ENCODE measurements at regions not wholly inside any gene's neighbourhood (a gene's known extent, or its start where the extent isn't known, plus 50 kb on each side); places are given as distances from the start of the nearest gene placed in this dataset.
A peak's percentile ranks its signal among the peaks of the same experiment; 100 is the strongest.
"Not testable (repeated sequence)": the region's sequence is repeated elsewhere in the genome, so short reads cannot be mapped to it uniquely, and the experiment has no call there.

GRCh38 chr5:34377651-34378050 is 278.5 kb upstream of the RAI14 start:
- H3K4me3 Mint-ChIP-seq, H3K4me1 Mint-ChIP-seq, H3K27ac Mint-ChIP-seq, H3K27me3 Mint-ChIP-seq, H3K9me3 Mint-ChIP-seq, POLR2A ChIA-PET, DNase-seq, ATAC-seq, H3K36me3 Mint-ChIP-seq: not testable (repeated sequence)

- ATAC-seq, H3K4me1 Mint-ChIP-seq, H3K4me3 Mint-ChIP-seq, DNase-seq, H3K9me3 Mint-ChIP-seq, H3K36me3 Mint-ChIP-seq, H3K27ac Mint-ChIP-seq, POLR2A ChIA-PET, H3K27me3 Mint-ChIP-seq: not testable (repeated sequence)
Measured at GRCh38 chr5:34378498-34378897, 277.6 kb upstream of the RAI14 start.

- H3K9me3 Mint-ChIP-seq, ATAC-seq, H3K27me3 Mint-ChIP-seq, H3K4me3 Mint-ChIP-seq, H3K4me1 Mint-ChIP-seq, POLR2A ChIA-PET, H3K27ac Mint-ChIP-seq, H3K36me3 Mint-ChIP-seq: not testable (repeated sequence)
- DNase-seq = peak in 1 of 10 donors; percentile 28
Measured at GRCh38 chr5:34388754-34389153, 267.4 kb upstream of the RAI14 start.

GRCh38 chr5:34409373-34409772 is 246.8 kb upstream of the RAI14 start:
- no peaks in the 10 kb centered on the region for H3K36me3 Mint-ChIP-seq
- DNase-seq = no peak
- no peak overlapping the region for H3K27ac Mint-ChIP-seq
- ATAC-seq = no peak
- H3K9me3 Mint-ChIP-seq = no peaks in the 10 kb centered on the region
- POLR2A ChIA-PET = no interaction called here
- peaks cover 0 to 6% (median 2%) of the 10 kb centered on the region in 5 donors for H3K27me3 Mint-ChIP-seq
- H3K4me1 Mint-ChIP-seq = no peaks in the 10 kb centered on the region
- H3K4me3 Mint-ChIP-seq = no peak overlapping the region

GRCh38 chr5:34410411-34411139 is 245.6 kb upstream of the RAI14 start:
- POLR2A ChIA-PET = no interaction called here
- DNase-seq = no peak
- Mint-ChIP-seq H3K4me3 (no peak overlapping the region), H3K4me1 (no peaks in the 10 kb centered on the region), H3K27me3 (peaks cover 0 to 8% (median 3%) of the 10 kb centered on the region in 5 donors), H3K36me3 (no peaks in the 10 kb centered on the region), H3K9me3 (no peaks in the 10 kb centered on the region), H3K27ac (no peak overlapping the region)
- no peak for ATAC-seq

GRCh38 chr5:34411470-34412346 is 244.4 kb upstream of the RAI14 start:
- H3K9me3 Mint-ChIP-seq = no peaks in the 10 kb centered on the region
- no peak overlapping the region for H3K27ac Mint-ChIP-seq
- POLR2A ChIA-PET = no interaction called here
- ATAC-seq (no peak), DNase-seq (no peak)
- H3K4me3 Mint-ChIP-seq = no peak overlapping the region
- peaks cover 0 to 13% (median 3%) of the 10 kb centered on the region in 5 donors for H3K27me3 Mint-ChIP-seq
- H3K36me3 Mint-ChIP-seq = no peaks in the 10 kb centered on the region
- H3K4me1 Mint-ChIP-seq = no peaks in the 10 kb centered on the region

- POLR2A ChIA-PET = no interaction called here
Measured at GRCh38 chr5:34412736-34413135, 243.4 kb upstream of the RAI14 start.

GRCh38 chr5:34415559-34416198 is 240.4 kb upstream of the RAI14 start:
- Mint-ChIP-seq H3K27me3 (peaks cover 0 to 13% (median 0%) of the 10 kb centered on the region in 5 donors), H3K9me3 (peaks cover 0 to 19% (median 4%) of the 10 kb centered on the region in 9 donors), H3K36me3 (peaks cover 0 to 10% (median 0%) of the 10 kb centered on the region in 3 donors), H3K4me3 (no peak overlapping the region), H3K27ac (no peak overlapping the region), H3K4me1 (no peaks in the 10 kb centered on the region)
- DNase-seq (no peak), ATAC-seq (peak in 1 of 2 donors; percentile 39)
- POLR2A ChIA-PET = no interaction called here

More at GRCh38 chr5:34412736-34413135, 243.4 kb upstream of the RAI14 start:
- Mint-ChIP-seq H3K4me3 (no peak overlapping the region), H3K27ac (no peak overlapping the region), H3K36me3 (no peaks in the 10 kb centered on the region), H3K4me1 (no peaks in the 10 kb centered on the region), H3K27me3 (peaks cover 0 to 13% (median 3%) of the 10 kb centered on the region in 5 donors), H3K9me3 (no peaks in the 10 kb centered on the region)
- no peak for ATAC-seq
- no peak for DNase-seq

- Mint-ChIP-seq H3K36me3 (peaks cover 0 to 10% (median 0%) of the 10 kb centered on the region in 3 donors), H3K27me3 (peaks cover 0 to 12% (median 5%) of the 10 kb centered on the region in 5 donors), H3K9me3 (peaks cover 0 to 23% (median 5%) of the 10 kb centered on the region in 9 donors), H3K4me3 (no peak overlapping the region), H3K4me1 (no peaks in the 10 kb centered on the region), H3K27ac (no peak overlapping the region)
- POLR2A ChIA-PET = no interaction called here
- ATAC-seq (no peak), DNase-seq (no peak)
Measured at GRCh38 chr5:34416501-34417008, 239.6 kb upstream of the RAI14 start.

GRCh38 chr5:34420191-34420590 is 235.9 kb upstream of the RAI14 start:
- H3K4me3 Mint-ChIP-seq, H3K4me1 Mint-ChIP-seq, POLR2A ChIA-PET, ATAC-seq, H3K27ac Mint-ChIP-seq, DNase-seq: not testable (repeated sequence)
- Mint-ChIP-seq H3K36me3 (peaks cover 0 to 10% (median 0%) of the 10 kb centered on the region in 3 donors), H3K27me3 (peaks cover 0 to 11% (median 7%) of the 10 kb centered on the region in 5 donors), H3K9me3 (peaks cover 0 to 28% (median 5%) of the 10 kb centered on the region in 9 donors)

- Mint-ChIP-seq H3K27me3 (peaks cover 7 to 40% (median 23%) of the 10 kb centered on the region in 5 donors), H3K4me3 (no peak overlapping the region), H3K27ac (no peak overlapping the region), H3K9me3 (peaks cover 0 to 10% (median 2%) of the 10 kb centered on the region in 9 donors), H3K4me1 (no peaks in the 10 kb centered on the region), H3K36me3 (no peaks in the 10 kb centered on the region)
- ATAC-seq = no peak
- DNase-seq = no peak
- POLR2A ChIA-PET = no interaction called here
Measured at GRCh38 chr5:34436761-34437501, 219.2 kb upstream of the RAI14 start.

GRCh38 chr5:34439601-34440000 is 216.5 kb upstream of the RAI14 start:
- ATAC-seq (no peak), DNase-seq (no peak)
- POLR2A ChIA-PET = no interaction called here
- H3K27me3 Mint-ChIP-seq = peaks cover 3 to 14% (median 9%) of the 10 kb centered on the region in 5 donors
- no peaks in the 10 kb centered on the region for H3K36me3 Mint-ChIP-seq
- no peak overlapping the region for H3K4me3 Mint-ChIP-seq
- no peaks in the 10 kb centered on the region for H3K4me1 Mint-ChIP-seq
- no peak overlapping the region for H3K27ac Mint-ChIP-seq
- H3K9me3 Mint-ChIP-seq = peaks cover 0 to 9% (median 2%) of the 10 kb centered on the region in 9 donors
